WTC11 (cell line): ENCODE measurements at regions not wholly inside any gene's neighbourhood (a gene's known extent, or its start where the extent isn't known, plus 50 kb on each side); places are given as distances from the start of the nearest gene placed in this dataset.

Experiments used
- CREM ChIP-seq: sonication (generic); formaldehyde crosslinking; IDR thresholded peaks from 2 replicates; pipeline ENCODE4 v1.8.1; 2022; ENCODE audit warnings: mild to moderate bottlenecking, missing genetic modification reagents, moderate library complexity
- JUN ChIP-seq: sonication (generic); formaldehyde crosslinking; IDR thresholded peaks from 2 replicates; pipeline ENCODE4 v1.8.0; 2023; ENCODE audit warnings: mild to moderate bottlenecking, missing genetic modification reagents
- MAX ChIP-seq: sonication (generic); formaldehyde crosslinking; IDR thresholded peaks from 2 replicates; pipeline ENCODE4 v1.8.0; 2022; ENCODE audit warnings: mild to moderate bottlenecking, missing genetic modification reagents
- NR3C1 ChIP-seq: sonication (generic); formaldehyde crosslinking; conservative IDR thresholded peaks from 2 replicates; pipeline ENCODE4 v1.8.1; 2023; ENCODE audit warnings: low read depth, mild to moderate bottlenecking, missing genetic modification reagents
- SMAD4 ChIP-seq: sonication (generic); formaldehyde crosslinking; IDR thresholded peaks from 2 replicates; pipeline ENCODE4 v1.8.0; 2022; ENCODE audit warnings: mild to moderate bottlenecking, missing genetic modification reagents
- ZNF232 ChIP-seq: sonication (generic); formaldehyde crosslinking; IDR thresholded peaks from 2 replicates; pipeline ENCODE4 v1.8.0; 2022; ENCODE audit warnings: mild to moderate bottlenecking, missing genetic modification reagents
- TF ChIP-seq, protein P1 (sequence below): fragments of 200-600 bp; IDR thresholded peaks from 2 replicates; pipeline ENCODE4 v1.8.0; 2022; ENCODE audit warnings: antibody characterized with exemption
- TF ChIP-seq, protein P2 (sequence below): sonication (generic); formaldehyde crosslinking; IDR thresholded peaks from 2 replicates; pipeline ENCODE4 v1.8.1; 2022; ENCODE audit warnings: missing genetic modification reagents, borderline replicate concordance

- TF ChIP-seq, protein P1, sequence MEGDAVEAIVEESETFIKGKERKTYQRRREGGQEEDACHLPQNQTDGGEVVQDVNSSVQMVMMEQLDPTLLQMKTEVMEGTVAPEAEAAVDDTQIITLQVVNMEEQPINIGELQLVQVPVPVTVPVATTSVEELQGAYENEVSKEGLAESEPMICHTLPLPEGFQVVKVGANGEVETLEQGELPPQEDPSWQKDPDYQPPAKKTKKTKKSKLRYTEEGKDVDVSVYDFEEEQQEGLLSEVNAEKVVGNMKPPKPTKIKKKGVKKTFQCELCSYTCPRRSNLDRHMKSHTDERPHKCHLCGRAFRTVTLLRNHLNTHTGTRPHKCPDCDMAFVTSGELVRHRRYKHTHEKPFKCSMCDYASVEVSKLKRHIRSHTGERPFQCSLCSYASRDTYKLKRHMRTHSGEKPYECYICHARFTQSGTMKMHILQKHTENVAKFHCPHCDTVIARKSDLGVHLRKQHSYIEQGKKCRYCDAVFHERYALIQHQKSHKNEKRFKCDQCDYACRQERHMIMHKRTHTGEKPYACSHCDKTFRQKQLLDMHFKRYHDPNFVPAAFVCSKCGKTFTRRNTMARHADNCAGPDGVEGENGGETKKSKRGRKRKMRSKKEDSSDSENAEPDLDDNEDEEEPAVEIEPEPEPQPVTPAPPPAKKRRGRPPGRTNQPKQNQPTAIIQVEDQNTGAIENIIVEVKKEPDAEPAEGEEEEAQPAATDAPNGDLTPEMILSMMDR: no peak
- TF ChIP-seq, protein P2, sequence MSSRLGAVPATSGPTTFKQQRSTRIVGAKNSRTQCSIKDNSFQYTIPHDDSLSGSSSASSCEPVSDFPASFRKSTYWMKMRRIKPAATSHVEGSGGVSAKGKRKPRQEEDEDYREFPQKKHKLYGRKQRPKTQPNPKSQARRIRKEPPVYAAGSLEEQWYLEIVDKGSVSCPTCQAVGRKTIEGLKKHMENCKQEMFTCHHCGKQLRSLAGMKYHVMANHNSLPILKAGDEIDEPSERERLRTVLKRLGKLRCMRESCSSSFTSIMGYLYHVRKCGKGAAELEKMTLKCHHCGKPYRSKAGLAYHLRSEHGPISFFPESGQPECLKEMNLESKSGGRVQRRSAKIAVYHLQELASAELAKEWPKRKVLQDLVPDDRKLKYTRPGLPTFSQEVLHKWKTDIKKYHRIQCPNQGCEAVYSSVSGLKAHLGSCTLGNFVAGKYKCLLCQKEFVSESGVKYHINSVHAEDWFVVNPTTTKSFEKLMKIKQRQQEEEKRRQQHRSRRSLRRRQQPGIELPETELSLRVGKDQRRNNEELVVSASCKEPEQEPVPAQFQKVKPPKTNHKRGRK (CRISPR knock-in tag): no peak
- TF ChIP-seq MAX (no peak), CREM (no peak), SMAD4 (no peak), ZNF232 (CRISPR knock-in tag) (no peak), NR3C1 (no peak), JUN (no peak)
Observed at GRCh38 chr7:41222746-41223145, 480.1 kb downstream of the INHBA start.
